ENCODE measurements at regions not wholly inside any gene's neighbourhood (a gene's known extent, or its start where the extent isn't known, plus 50 kb on each side); places are given as distances from the start of the nearest gene placed in this dataset.
"Not testable (repeated sequence)": the region's sequence is repeated elsewhere in the genome, so short reads cannot be mapped to it uniquely, and the experiment has no call there.

DNA sequence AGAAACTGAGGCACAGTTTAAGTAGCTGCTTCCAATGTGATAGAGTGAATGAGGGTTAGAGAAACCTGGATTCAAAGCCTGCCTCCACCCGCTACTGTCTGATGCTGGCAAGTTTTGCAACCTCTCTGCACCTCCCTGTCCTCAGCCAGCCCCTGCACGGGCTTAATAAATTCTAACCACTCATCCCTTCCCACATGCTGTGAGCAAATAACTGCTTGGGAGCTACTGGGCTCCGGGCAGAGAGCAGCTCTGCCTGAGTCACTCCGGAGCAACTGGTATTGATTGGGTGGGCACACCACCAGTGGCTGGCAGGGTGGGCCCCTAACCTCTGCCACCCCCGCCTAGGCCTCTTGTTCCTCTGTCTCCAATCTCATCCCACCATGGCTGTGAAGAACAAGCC, 104.3 kb upstream of the SYT13 start:
- in situ Hi-C loops (cut with MboI; ENCODE audit: low sequenced_read_pairs, unreplicated experiment) = no loop called here

DNA sequence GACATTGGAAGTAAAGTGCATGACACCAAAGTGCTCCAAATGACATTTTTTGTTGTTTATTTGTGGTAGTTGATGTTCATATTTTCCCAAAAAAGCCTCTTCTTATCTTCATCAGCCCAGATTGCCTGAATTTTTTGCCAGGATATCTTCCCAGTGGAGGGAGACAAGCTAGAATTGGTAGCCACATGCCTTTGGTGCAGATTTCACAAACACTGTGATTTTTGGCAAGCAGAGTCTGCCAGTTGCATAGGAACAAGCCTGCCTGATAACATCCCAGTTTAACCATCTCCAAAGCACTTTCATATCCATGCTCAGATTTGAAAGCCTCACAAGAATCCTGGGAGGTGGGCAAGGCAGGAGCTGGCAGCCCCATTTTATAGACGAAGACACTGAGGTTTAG, 102.3 kb upstream of the SYT13 start:
- TF ChIP-seq, protein P1, sequence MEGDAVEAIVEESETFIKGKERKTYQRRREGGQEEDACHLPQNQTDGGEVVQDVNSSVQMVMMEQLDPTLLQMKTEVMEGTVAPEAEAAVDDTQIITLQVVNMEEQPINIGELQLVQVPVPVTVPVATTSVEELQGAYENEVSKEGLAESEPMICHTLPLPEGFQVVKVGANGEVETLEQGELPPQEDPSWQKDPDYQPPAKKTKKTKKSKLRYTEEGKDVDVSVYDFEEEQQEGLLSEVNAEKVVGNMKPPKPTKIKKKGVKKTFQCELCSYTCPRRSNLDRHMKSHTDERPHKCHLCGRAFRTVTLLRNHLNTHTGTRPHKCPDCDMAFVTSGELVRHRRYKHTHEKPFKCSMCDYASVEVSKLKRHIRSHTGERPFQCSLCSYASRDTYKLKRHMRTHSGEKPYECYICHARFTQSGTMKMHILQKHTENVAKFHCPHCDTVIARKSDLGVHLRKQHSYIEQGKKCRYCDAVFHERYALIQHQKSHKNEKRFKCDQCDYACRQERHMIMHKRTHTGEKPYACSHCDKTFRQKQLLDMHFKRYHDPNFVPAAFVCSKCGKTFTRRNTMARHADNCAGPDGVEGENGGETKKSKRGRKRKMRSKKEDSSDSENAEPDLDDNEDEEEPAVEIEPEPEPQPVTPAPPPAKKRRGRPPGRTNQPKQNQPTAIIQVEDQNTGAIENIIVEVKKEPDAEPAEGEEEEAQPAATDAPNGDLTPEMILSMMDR (IDR thresholded peaks at IDR 0.05; ENCODE audit: borderline replicate concordance, control extremely low read depth, extremely low read depth, insufficient read depth, missing control alignments) = no peak
- no peak for DNase-seq (ENCODE audit: low spot score)
- in situ Hi-C loops (cut with MboI; ENCODE audit: low sequenced_read_pairs, unreplicated experiment) = no loop called here

More for the DNA sequence above, 104.3 kb upstream of the SYT13 start:
- TF ChIP-seq, protein P1 (IDR thresholded peaks at IDR 0.05; ENCODE audit: borderline replicate concordance, control extremely low read depth, extremely low read depth, insufficient read depth, missing control alignments) = no peak
- no peak for DNase-seq (ENCODE audit: low spot score)

DNA sequence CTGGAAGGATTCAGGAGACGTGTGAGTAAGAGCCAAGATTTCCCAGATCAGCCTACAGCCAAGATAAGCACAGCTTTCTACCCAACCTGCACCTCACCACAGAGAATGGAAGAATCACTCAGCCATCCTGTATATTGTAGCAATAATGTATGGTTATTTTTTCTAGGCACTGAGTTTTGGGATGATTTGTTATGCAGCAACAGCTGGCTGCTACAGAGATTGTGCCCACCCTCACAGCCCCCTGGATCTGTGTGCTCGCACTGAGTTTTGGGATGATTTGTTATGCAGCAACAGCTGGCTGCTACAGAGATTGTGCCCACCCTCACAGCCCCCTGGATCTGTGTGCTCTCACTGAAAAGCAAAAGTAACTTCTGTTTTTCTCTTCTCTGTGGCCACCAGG, 101.7 kb upstream of the SYT13 start:
- in situ Hi-C loops (cut with MboI; ENCODE audit: low sequenced_read_pairs, unreplicated experiment); DNase-seq (ENCODE audit: low spot score): not testable (repeated sequence)

DNA sequence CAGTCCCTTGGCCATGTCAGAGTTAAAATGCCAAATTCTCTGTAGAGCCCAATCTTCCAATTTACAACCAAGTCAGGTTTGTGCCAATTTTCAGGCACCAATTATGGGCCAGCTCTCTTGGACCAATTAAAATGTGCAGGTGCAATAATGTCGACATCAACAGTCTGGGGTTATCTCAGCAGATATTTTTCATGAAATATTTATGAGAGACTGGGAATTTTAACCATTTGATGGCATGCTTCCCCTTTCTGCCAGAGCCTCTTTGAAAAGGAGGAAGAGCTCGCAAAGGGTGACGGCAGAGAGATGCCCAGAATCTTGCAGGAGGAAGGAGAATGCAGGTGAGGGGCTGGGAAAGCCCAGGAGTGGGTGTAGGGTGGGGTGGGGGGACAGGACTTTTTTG, 100.8 kb upstream of the SYT13 start:
- DNase-seq (ENCODE audit: low spot score) = no peak
- TF ChIP-seq, protein P1 (IDR thresholded peaks at IDR 0.05; ENCODE audit: borderline replicate concordance, control extremely low read depth, extremely low read depth, insufficient read depth, missing control alignments) = no peak

DNA sequence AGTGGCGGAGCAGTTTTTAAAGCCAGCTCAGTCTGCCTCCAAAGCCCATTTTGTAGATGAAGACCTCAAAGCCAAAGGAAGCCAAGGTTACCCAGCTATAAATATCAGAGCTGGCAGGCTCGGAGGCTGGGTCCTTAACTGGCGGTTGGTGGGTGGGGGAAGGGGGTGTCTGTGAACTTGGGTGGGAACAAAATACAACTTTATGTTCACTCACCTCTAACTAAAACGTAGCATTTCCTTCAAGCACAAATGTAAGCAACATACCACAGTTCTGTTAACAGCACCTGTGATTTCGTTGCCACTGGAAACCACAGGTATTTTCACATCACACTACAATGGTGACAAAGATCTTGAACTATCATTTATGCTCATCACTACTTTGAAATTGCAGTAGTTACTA, 99.7 kb upstream of the SYT13 start:
- in situ Hi-C loops (cut with MboI; ENCODE audit: low sequenced_read_pairs, unreplicated experiment) = no loop called here
- TF ChIP-seq, protein P1 (IDR thresholded peaks at IDR 0.05; ENCODE audit: borderline replicate concordance, control extremely low read depth, extremely low read depth, insufficient read depth, missing control alignments) = no peak
- no peak for DNase-seq (ENCODE audit: low spot score)

More for the DNA sequence above, 100.8 kb upstream of the SYT13 start:
- in situ Hi-C loops (cut with MboI; ENCODE audit: low sequenced_read_pairs, unreplicated experiment) = no loop called here

DNA sequence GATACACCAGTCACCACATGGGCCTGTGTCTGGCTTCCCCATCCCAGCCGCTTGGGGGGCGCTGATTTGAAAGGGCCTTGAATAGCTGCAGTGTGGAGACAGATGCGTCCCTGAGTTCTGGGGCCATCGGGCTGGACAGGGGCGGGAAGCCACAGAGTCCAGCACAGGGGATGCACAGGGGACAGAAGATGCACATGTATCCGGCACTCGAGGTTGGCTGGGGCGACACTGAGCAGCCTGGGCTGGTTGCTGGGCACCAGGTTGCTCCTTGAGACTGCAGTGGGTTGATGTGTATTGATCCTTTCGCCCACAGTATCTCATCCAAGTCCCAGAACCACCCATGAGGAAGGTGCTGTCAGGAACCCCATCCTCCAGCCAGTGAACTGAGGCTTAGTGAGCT, 99.3 kb upstream of the SYT13 start:
- no peak for DNase-seq (ENCODE audit: low spot score)
- in situ Hi-C loops (cut with MboI; ENCODE audit: low sequenced_read_pairs, unreplicated experiment) = no loop called here
- TF ChIP-seq, protein P1 (IDR thresholded peaks at IDR 0.05; ENCODE audit: borderline replicate concordance, control extremely low read depth, extremely low read depth, insufficient read depth, missing control alignments) = no peak

DNA sequence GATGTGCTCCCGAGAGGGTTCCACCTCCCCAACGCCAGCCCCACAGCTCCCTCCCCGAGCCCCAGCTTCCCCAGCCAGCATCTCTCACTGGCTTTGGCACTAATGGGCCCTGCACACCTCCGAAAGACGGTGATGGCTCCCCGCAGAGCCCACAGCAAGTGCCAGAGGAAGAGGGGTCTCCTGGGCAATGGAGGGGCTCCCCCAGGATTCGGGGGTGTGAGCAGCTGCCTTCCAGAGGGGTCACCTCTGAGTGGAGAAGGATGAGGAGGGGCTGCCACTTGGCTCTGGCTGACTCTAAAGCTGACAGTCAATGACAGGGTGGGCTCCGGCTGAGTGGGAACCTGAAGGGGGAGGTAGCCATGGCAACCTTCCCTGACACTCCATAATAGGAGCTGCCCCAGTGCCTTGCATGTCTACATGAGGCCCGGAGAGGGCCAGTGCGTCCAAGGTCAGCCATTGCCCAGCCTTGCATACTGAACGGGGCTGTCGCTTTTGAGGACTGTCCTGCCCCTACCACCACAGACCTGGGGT, 98.6 kb upstream of the SYT13 start:
- DNase-seq (ENCODE audit: low spot score) = no peak
- TF ChIP-seq, protein P1 (IDR thresholded peaks at IDR 0.05; ENCODE audit: borderline replicate concordance, control extremely low read depth, extremely low read depth, insufficient read depth, missing control alignments) = no peak
- in situ Hi-C loops (cut with MboI; ENCODE audit: low sequenced_read_pairs, unreplicated experiment) = no loop called here

Data from GM13976 (cell line).